ENCODE measurements at regions not wholly inside any gene's neighbourhood (a gene's known extent, or its start where the extent isn't known, plus 50 kb on each side); places are given as distances from the start of the nearest gene placed in this dataset.
"Not testable (repeated sequence)": the region's sequence is repeated elsewhere in the genome, so short reads cannot be mapped to it uniquely, and the experiment has no call there.

- DNase-seq (ENCODE audit: low read depth): no peak
Observed at GRCh38 chr3:153615863-153616262, 453.8 kb downstream of the RAP2B start.

GRCh38 chr3:153617463-153617862 lies 455.4 kb downstream of the RAP2B start:
- DNase-seq (ENCODE audit: low read depth): no peak

GRCh38 chr3:153618176-153618575 lies 456.1 kb downstream of the RAP2B start:
- DNase-seq (ENCODE audit: low read depth): no peak

GRCh38 chr3:153619268-153619667 lies 457.2 kb downstream of the RAP2B start:
- DNase-seq (ENCODE audit: low read depth): no peak

- DNase-seq (ENCODE audit: low read depth): no peak
Observed at GRCh38 chr3:153621953-153622352, 459.9 kb downstream of the RAP2B start.

- DNase-seq (ENCODE audit: low read depth): no peak
Observed at GRCh38 chr3:153623834-153624233, 461.8 kb downstream of the RAP2B start.

- DNase-seq (ENCODE audit: low read depth): no peak
Observed at GRCh38 chr3:153624310-153625030, 462.4 kb downstream of the RAP2B start.

GRCh38 chr3:153625506-153625905 lies 463.5 kb downstream of the RAP2B start:
- DNase-seq (ENCODE audit: low read depth): no peak

- no peak for DNase-seq (ENCODE audit: low read depth)
Observed at GRCh38 chr3:153626158-153626557, 464.1 kb downstream of the RAP2B start.

GRCh38 chr3:153628591-153628990 lies 466.6 kb downstream of the RAP2B start:
- no peak for DNase-seq (ENCODE audit: low read depth)

- DNase-seq (ENCODE audit: low read depth): no peak
Observed at GRCh38 chr3:153629148-153629547, 467.1 kb downstream of the RAP2B start.

- no peak for DNase-seq (ENCODE audit: low read depth)
Observed at GRCh38 chr3:153631102-153631501, 469.1 kb downstream of the RAP2B start.

GRCh38 chr3:153631664-153632063 lies 469.6 kb downstream of the RAP2B start:
- no peak for DNase-seq (ENCODE audit: low read depth)

- no peak for DNase-seq (ENCODE audit: low read depth)
Observed at GRCh38 chr3:153633407-153633806, 471.4 kb downstream of the RAP2B start.

- DNase-seq (ENCODE audit: low read depth): no peak
Observed at GRCh38 chr3:153634683-153635082, 472.7 kb downstream of the RAP2B start.

- DNase-seq (ENCODE audit: low read depth): no peak
Observed at GRCh38 chr3:153639631-153640030, 477.6 kb downstream of the RAP2B start.

- no peak for DNase-seq (ENCODE audit: low read depth)
Observed at GRCh38 chr3:153640689-153641665, 479.0 kb downstream of the RAP2B start.

- not testable (repeated sequence) for DNase-seq (ENCODE audit: low read depth)
Observed at GRCh38 chr3:153642576-153642975, 478.6 kb upstream of the ARHGEF26 start.

- not testable (repeated sequence) for DNase-seq (ENCODE audit: low read depth)
Observed at GRCh38 chr3:153643471-153643870, 477.7 kb upstream of the ARHGEF26 start.

GRCh38 chr3:153649286-153649839 lies 471.8 kb upstream of the ARHGEF26 start:
- no peak for DNase-seq (ENCODE audit: low read depth)

GRCh38 chr3:153652076-153652475 lies 469.1 kb upstream of the ARHGEF26 start:
- no peak for DNase-seq (ENCODE audit: low read depth)

GRCh38 chr3:153657046-153657445 lies 464.1 kb upstream of the ARHGEF26 start:
- DNase-seq (ENCODE audit: low read depth): no peak

GRCh38 chr3:153657461-153657860 lies 463.7 kb upstream of the ARHGEF26 start:
- DNase-seq (ENCODE audit: low read depth): no peak
